ENCODE measurements at regions not wholly inside any gene's neighbourhood (a gene's known extent, or its start where the extent isn't known, plus 50 kb on each side); places are given as distances from the start of the nearest gene placed in this dataset.

DNA sequence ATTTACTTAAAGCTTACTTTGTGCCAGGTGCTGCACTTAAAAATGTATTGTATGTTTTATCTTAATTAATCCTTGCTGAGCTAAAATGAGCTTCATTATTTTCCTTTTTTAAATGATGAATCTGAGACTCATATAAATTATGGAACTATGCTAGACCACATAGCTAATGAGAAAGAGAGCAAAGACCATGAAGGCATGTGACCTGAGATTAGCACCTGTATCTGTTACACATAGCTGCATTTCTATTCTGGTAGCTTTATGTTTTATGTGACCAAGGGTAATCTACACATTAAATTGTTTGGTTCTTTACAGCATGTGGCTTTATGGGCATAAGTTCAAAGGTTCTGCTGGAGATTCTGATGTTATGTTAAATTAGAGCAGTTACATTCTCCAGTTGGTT lies 839.1 kb upstream of the SORCS1 start:
- no peak for DNase-seq (ENCODE audit: low spot score)
- Histone ChIP-seq H4K20me1 (ENCODE audit: insufficient read depth, low read length) (no peaks in the 10 kb centered on the region), H2AFZ (ENCODE audit: low read length) (no peak overlapping the region), H3K4me3 (ENCODE audit: low read depth, low read length, poor library complexity, severe bottlenecking) (no peak overlapping the region), H3K36me3 (ENCODE audit: insufficient read depth, low read length) (no peaks in the 10 kb centered on the region), H3K4me1 (ENCODE audit: insufficient read depth, low read length, poor library complexity, severe bottlenecking) (no peaks in the 10 kb centered on the region), H3K79me2 (ENCODE audit: insufficient read depth, low read depth, low read length) (no peaks in the 10 kb centered on the region), H3K9me2 (ENCODE audit: insufficient read depth, low read length) (no peaks in the 10 kb centered on the region), H3K9me3 (ENCODE audit: low read length) (no peaks in the 10 kb centered on the region), H3K4me2 (ENCODE audit: low read length) (no peak overlapping the region), H3K27ac (ENCODE audit: low read depth, low read length, poor library complexity, severe bottlenecking) (no peak overlapping the region)
- ChIA-PET POLR2A (interaction anchor here (0.6 kb wide), 1 partner anchor 607 kb away, joined by 6 read pairs; no protein-coding TSS in a partner anchor), CTCF (ENCODE audit: unreplicated experiment) (no interaction called here)
- intact Hi-C loops (cut with micrococcal nuclease; ENCODE audit: unreplicated experiment): no loop called here
- TF ChIP-seq EZH2phosphoT487 (IDR thresholded peaks at IDR 0.05; ENCODE audit: borderline replicate concordance, low read depth, low read length): no peak
- TF ChIP-seq, protein P1, sequence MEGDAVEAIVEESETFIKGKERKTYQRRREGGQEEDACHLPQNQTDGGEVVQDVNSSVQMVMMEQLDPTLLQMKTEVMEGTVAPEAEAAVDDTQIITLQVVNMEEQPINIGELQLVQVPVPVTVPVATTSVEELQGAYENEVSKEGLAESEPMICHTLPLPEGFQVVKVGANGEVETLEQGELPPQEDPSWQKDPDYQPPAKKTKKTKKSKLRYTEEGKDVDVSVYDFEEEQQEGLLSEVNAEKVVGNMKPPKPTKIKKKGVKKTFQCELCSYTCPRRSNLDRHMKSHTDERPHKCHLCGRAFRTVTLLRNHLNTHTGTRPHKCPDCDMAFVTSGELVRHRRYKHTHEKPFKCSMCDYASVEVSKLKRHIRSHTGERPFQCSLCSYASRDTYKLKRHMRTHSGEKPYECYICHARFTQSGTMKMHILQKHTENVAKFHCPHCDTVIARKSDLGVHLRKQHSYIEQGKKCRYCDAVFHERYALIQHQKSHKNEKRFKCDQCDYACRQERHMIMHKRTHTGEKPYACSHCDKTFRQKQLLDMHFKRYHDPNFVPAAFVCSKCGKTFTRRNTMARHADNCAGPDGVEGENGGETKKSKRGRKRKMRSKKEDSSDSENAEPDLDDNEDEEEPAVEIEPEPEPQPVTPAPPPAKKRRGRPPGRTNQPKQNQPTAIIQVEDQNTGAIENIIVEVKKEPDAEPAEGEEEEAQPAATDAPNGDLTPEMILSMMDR (conservative IDR thresholded peaks at IDR 0.05; ENCODE audit: low read length): no peak
- no TSS peak for BruUV-seq (replicated peaks)

DNA sequence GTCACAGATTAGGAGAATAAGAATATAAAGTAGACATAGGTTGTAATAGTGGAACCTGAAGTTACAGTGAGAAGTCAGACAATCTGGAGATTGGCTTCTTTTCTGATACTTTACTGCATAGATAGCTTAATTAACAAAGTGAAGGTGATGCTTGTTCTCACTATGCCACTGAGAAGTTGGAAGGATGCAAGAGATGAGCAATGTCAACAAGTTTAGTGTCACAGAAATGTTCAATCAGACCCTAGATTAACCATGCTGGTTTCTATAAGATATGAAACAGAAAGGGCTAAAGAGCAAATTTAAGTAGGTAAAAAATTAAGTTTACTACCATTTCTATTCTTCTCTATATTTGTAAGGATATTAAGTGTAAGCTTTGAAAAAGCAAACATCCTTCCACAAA lies 838.6 kb upstream of the SORCS1 start:
- ChIA-PET CTCF (ENCODE audit: unreplicated experiment) (no interaction called here), POLR2A (interaction anchor here (0.6 kb wide), 1 partner anchor 8 kb away, joined by 3 read pairs; no protein-coding TSS in a partner anchor)
- no TSS peak for BruUV-seq (replicated peaks)
- Histone ChIP-seq H3K9me3 (ENCODE audit: low read length) (no peaks in the 10 kb centered on the region), H3K4me1 (ENCODE audit: insufficient read depth, low read length, poor library complexity, severe bottlenecking) (no peaks in the 10 kb centered on the region), H3K79me2 (ENCODE audit: insufficient read depth, low read depth, low read length) (no peaks in the 10 kb centered on the region), H2AFZ (ENCODE audit: low read length) (no peak overlapping the region), H3K27ac (ENCODE audit: low read depth, low read length, poor library complexity, severe bottlenecking) (no peak overlapping the region), H4K20me1 (ENCODE audit: insufficient read depth, low read length) (no peaks in the 10 kb centered on the region), H3K4me3 (ENCODE audit: low read depth, low read length, poor library complexity, severe bottlenecking) (no peak overlapping the region), H3K36me3 (ENCODE audit: insufficient read depth, low read length) (no peaks in the 10 kb centered on the region), H3K4me2 (ENCODE audit: low read length) (no peak overlapping the region), H3K9me2 (ENCODE audit: insufficient read depth, low read length) (no peaks in the 10 kb centered on the region)
- DNase-seq (ENCODE audit: low spot score): no peak
- intact Hi-C loops (cut with micrococcal nuclease; ENCODE audit: unreplicated experiment): no loop called here
- TF ChIP-seq EZH2phosphoT487 (IDR thresholded peaks at IDR 0.05; ENCODE audit: borderline replicate concordance, low read depth, low read length): no peak
- TF ChIP-seq, protein P1 (conservative IDR thresholded peaks at IDR 0.05; ENCODE audit: low read length): no peak

DNA sequence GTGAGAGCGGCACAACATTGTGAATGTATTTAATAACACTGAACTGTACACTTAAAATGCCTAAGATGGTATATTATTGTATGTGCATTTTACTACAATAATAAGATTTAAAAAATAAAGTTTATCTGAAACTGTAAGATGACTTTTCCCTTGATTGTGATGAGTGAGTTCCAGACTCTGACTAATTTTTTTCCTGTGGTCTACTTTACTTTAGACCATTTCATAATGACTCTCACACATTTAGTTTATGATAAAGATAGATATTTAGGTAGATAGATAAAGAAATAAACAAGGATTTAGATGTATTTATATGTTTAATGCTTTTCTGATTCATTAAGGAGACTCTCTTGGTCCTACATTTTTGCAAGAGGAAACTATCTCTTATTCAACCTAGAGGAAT lies 835.9 kb upstream of the SORCS1 start:
- BruUV-seq (replicated peaks): no TSS peak
- Histone ChIP-seq H3K4me2 (ENCODE audit: low read length) (no peak overlapping the region), H4K20me1 (ENCODE audit: insufficient read depth, low read length) (no peaks in the 10 kb centered on the region), H3K9me2 (ENCODE audit: insufficient read depth, low read length) (no peaks in the 10 kb centered on the region), H3K27ac (ENCODE audit: low read depth, low read length, poor library complexity, severe bottlenecking) (no peak overlapping the region), H3K4me1 (ENCODE audit: insufficient read depth, low read length, poor library complexity, severe bottlenecking) (no peaks in the 10 kb centered on the region), H3K79me2 (ENCODE audit: insufficient read depth, low read depth, low read length) (no peaks in the 10 kb centered on the region), H3K36me3 (ENCODE audit: insufficient read depth, low read length) (no peaks in the 10 kb centered on the region), H3K9me3 (ENCODE audit: low read length) (no peaks in the 10 kb centered on the region), H3K4me3 (ENCODE audit: low read depth, low read length, poor library complexity, severe bottlenecking) (no peak overlapping the region), H2AFZ (ENCODE audit: low read length) (no peak overlapping the region)
- no peak for DNase-seq (ENCODE audit: low spot score)
- intact Hi-C loops (cut with micrococcal nuclease; ENCODE audit: unreplicated experiment): no loop called here
- POLR2A ChIA-PET: no interaction called here
- CTCF ChIA-PET (ENCODE audit: unreplicated experiment): no interaction called here
- TF ChIP-seq, protein P1 (conservative IDR thresholded peaks at IDR 0.05; ENCODE audit: low read length): no peak
- no peak for TF ChIP-seq EZH2phosphoT487 (IDR thresholded peaks at IDR 0.05; ENCODE audit: borderline replicate concordance, low read depth, low read length)

Data from OCI-LY7 (cell line).